ENCODE measurements at regions not wholly inside any gene's neighbourhood (a gene's known extent, or its start where the extent isn't known, plus 50 kb on each side); places are given as distances from the start of the nearest gene placed in this dataset.
"Not testable (repeated sequence)": the region's sequence is repeated elsewhere in the genome, so short reads cannot be mapped to it uniquely, and the experiment has no call there.

GRCh38 chr2:236354973-236355595 is 90.9 kb upstream of the ASB18 start:
- dilution Hi-C loops (cut with MboI; ENCODE audit: extremely low pct_ligation_motif_present, low sequenced_read_pairs), result no loop called here
- no peaks in the 10 kb centered on the region for H3K4me1 ChIP-seq (ENCODE audit: control insufficient read depth, extremely low read depth, insufficient read depth, low read length)
- no peak overlapping the region for H3K4me3 ChIP-seq (ENCODE audit: control insufficient read depth in 2 of 3, extremely low read depth in 1 of 3, insufficient read depth in 2 of 3, low read depth in 1 of 3, low read length in 3 of 3)
- no peak overlapping the region for H2AFZ ChIP-seq (ENCODE audit: control insufficient read depth, low read length)
- TF ChIP-seq EZH2 (IDR thresholded peaks at IDR 0.05; ENCODE audit: low read length) (no peak), CTCF (optimal IDR thresholded peaks at IDR 0.05 in 1 of 3, IDR thresholded peaks at IDR 0.05 in 1 of 3, conservative IDR thresholded peaks at IDR 0.05 in 1 of 3; ENCODE audit: extremely low read depth in 1 of 3, insufficient read depth in 2 of 3, low read length in 3 of 3) (no peak)
- H3K36me3 ChIP-seq (ENCODE audit: control insufficient read depth in 2 of 2, extremely low read depth in 1 of 2, insufficient read depth in 2 of 2, low read length in 2 of 2), result no peaks in the 10 kb centered on the region
- H3K9ac ChIP-seq (ENCODE audit: control insufficient read depth, extremely low read depth, insufficient read depth, low read length), result no peak overlapping the region
- H3K9me1 ChIP-seq (ENCODE audit: control insufficient read depth, extremely low read depth, insufficient read depth, low read length), result peaks cover 2% of the 10 kb centered on the region
- H4K20me1 ChIP-seq (ENCODE audit: control insufficient read depth, extremely low read depth, insufficient read depth, low read length), result no peaks in the 10 kb centered on the region
- no peaks in the 10 kb centered on the region for H3K79me2 ChIP-seq (ENCODE audit: control insufficient read depth, insufficient read depth, low read length)
- no peak for FAIRE-seq
- H3K27ac ChIP-seq (ENCODE audit: control insufficient read depth, insufficient read depth, low read length), result no peak overlapping the region
- H3K27me3 ChIP-seq (ENCODE audit: control insufficient read depth, extremely low read depth, insufficient read depth, low read length), result no peaks in the 10 kb centered on the region
- H3K4me2 ChIP-seq (ENCODE audit: control insufficient read depth, extremely low read depth, insufficient read depth, low read depth, low read length), result no peak overlapping the region
- no peak for DNase-seq (ENCODE audit: low read depth, low spot score)
- H3K9me3 ChIP-seq (ENCODE audit: control insufficient read depth, low read depth, low read length), result no peaks in the 10 kb centered on the region

GRCh38 chr2:236355911-236356310 is 91.7 kb upstream of the ASB18 start:
- no peak for TF ChIP-seq CTCF (optimal IDR thresholded peaks at IDR 0.05 in 1 of 3, IDR thresholded peaks at IDR 0.05 in 1 of 3, conservative IDR thresholded peaks at IDR 0.05 in 1 of 3; ENCODE audit: extremely low read depth in 1 of 3, insufficient read depth in 2 of 3, low read length in 3 of 3)
- TF ChIP-seq EZH2 (IDR thresholded peaks at IDR 0.05; ENCODE audit: low read length), result no peak
- Histone ChIP-seq H3K9me1 (ENCODE audit: control insufficient read depth, extremely low read depth, insufficient read depth, low read length) (peaks cover 2% of the 10 kb centered on the region), H3K9ac (ENCODE audit: control insufficient read depth, extremely low read depth, insufficient read depth, low read length) (no peak overlapping the region), H3K4me2 (ENCODE audit: control insufficient read depth, extremely low read depth, insufficient read depth, low read depth, low read length) (no peak overlapping the region), H4K20me1 (ENCODE audit: control insufficient read depth, extremely low read depth, insufficient read depth, low read length) (no peaks in the 10 kb centered on the region), H3K9me3 (ENCODE audit: control insufficient read depth, low read depth, low read length) (no peaks in the 10 kb centered on the region), H3K27ac (ENCODE audit: control insufficient read depth, insufficient read depth, low read length) (no peak overlapping the region), H3K36me3 (ENCODE audit: control insufficient read depth in 2 of 2, extremely low read depth in 1 of 2, insufficient read depth in 2 of 2, low read length in 2 of 2) (no peaks in the 10 kb centered on the region), H3K79me2 (ENCODE audit: control insufficient read depth, insufficient read depth, low read length) (no peaks in the 10 kb centered on the region), H3K4me3 (ENCODE audit: control insufficient read depth in 2 of 3, extremely low read depth in 1 of 3, insufficient read depth in 2 of 3, low read depth in 1 of 3, low read length in 3 of 3) (no peak overlapping the region), H2AFZ (ENCODE audit: control insufficient read depth, low read length) (no peak overlapping the region), H3K4me1 (ENCODE audit: control insufficient read depth, extremely low read depth, insufficient read depth, low read length) (no peaks in the 10 kb centered on the region), H3K27me3 (ENCODE audit: control insufficient read depth, extremely low read depth, insufficient read depth, low read length) (no peaks in the 10 kb centered on the region)
- DNase-seq (ENCODE audit: low read depth, low spot score) (no peak), FAIRE-seq (no peak)
- dilution Hi-C loops (cut with MboI; ENCODE audit: extremely low pct_ligation_motif_present, low sequenced_read_pairs), result no loop called here

GRCh38 chr2:236356321-236356720 is 92.1 kb upstream of the ASB18 start:
- dilution Hi-C loops (cut with MboI; ENCODE audit: extremely low pct_ligation_motif_present, low sequenced_read_pairs); FAIRE-seq; H3K9me1 ChIP-seq (ENCODE audit: control insufficient read depth, extremely low read depth, insufficient read depth, low read length); H3K27me3 ChIP-seq (ENCODE audit: control insufficient read depth, extremely low read depth, insufficient read depth, low read length); H3K4me3 ChIP-seq (ENCODE audit: control insufficient read depth in 2 of 3, extremely low read depth in 1 of 3, insufficient read depth in 2 of 3, low read depth in 1 of 3, low read length in 3 of 3); H3K36me3 ChIP-seq (ENCODE audit: control insufficient read depth in 2 of 2, extremely low read depth in 1 of 2, insufficient read depth in 2 of 2, low read length in 2 of 2); H2AFZ ChIP-seq (ENCODE audit: control insufficient read depth, low read length); H4K20me1 ChIP-seq (ENCODE audit: control insufficient read depth, extremely low read depth, insufficient read depth, low read length); H3K9me3 ChIP-seq (ENCODE audit: control insufficient read depth, low read depth, low read length); H3K9ac ChIP-seq (ENCODE audit: control insufficient read depth, extremely low read depth, insufficient read depth, low read length); H3K4me2 ChIP-seq (ENCODE audit: control insufficient read depth, extremely low read depth, insufficient read depth, low read depth, low read length); DNase-seq (ENCODE audit: low read depth, low spot score); H3K4me1 ChIP-seq (ENCODE audit: control insufficient read depth, extremely low read depth, insufficient read depth, low read length); H3K79me2 ChIP-seq (ENCODE audit: control insufficient read depth, insufficient read depth, low read length); H3K27ac ChIP-seq (ENCODE audit: control insufficient read depth, insufficient read depth, low read length): not testable (repeated sequence)

GRCh38 chr2:236358482-236358881 is 94.3 kb upstream of the ASB18 start:
- H3K4me2 ChIP-seq (ENCODE audit: control insufficient read depth, extremely low read depth, insufficient read depth, low read depth, low read length); H3K79me2 ChIP-seq (ENCODE audit: control insufficient read depth, insufficient read depth, low read length); H2AFZ ChIP-seq (ENCODE audit: control insufficient read depth, low read length); FAIRE-seq; H3K36me3 ChIP-seq (ENCODE audit: control insufficient read depth in 2 of 2, extremely low read depth in 1 of 2, insufficient read depth in 2 of 2, low read length in 2 of 2); H3K27me3 ChIP-seq (ENCODE audit: control insufficient read depth, extremely low read depth, insufficient read depth, low read length); H3K9me1 ChIP-seq (ENCODE audit: control insufficient read depth, extremely low read depth, insufficient read depth, low read length); H3K27ac ChIP-seq (ENCODE audit: control insufficient read depth, insufficient read depth, low read length); H3K4me1 ChIP-seq (ENCODE audit: control insufficient read depth, extremely low read depth, insufficient read depth, low read length); dilution Hi-C loops (cut with MboI; ENCODE audit: extremely low pct_ligation_motif_present, low sequenced_read_pairs); H3K9me3 ChIP-seq (ENCODE audit: control insufficient read depth, low read depth, low read length); DNase-seq (ENCODE audit: low read depth, low spot score); H3K4me3 ChIP-seq (ENCODE audit: control insufficient read depth in 2 of 3, extremely low read depth in 1 of 3, insufficient read depth in 2 of 3, low read depth in 1 of 3, low read length in 3 of 3); H4K20me1 ChIP-seq (ENCODE audit: control insufficient read depth, extremely low read depth, insufficient read depth, low read length); H3K9ac ChIP-seq (ENCODE audit: control insufficient read depth, extremely low read depth, insufficient read depth, low read length): not testable (repeated sequence)

Measured in keratinocyte (primary cell).